HepG2 (cell line): ENCODE measurements at regions not wholly inside any gene's neighbourhood (a gene's known extent, or its start where the extent isn't known, plus 50 kb on each side); places are given as distances from the start of the nearest gene placed in this dataset.

ENCODE experiments used
- ATAC-seq: fragments of 200-7000 bp; cut with Tn5 transposase; 3 replicates; pipeline ENCODE4 v1.9.1; 2020; ENCODE audit warnings: mild to moderate bottlenecking, moderate library complexity
- BruUV-seq: library from RNA; stranded (reverse); fragments of 400-500 nt; replicated peaks from 2 replicates; lab custom pipeline; 2021; lab: Mats Ljungman, UMichigan
- CTCF ChIA-PET: fragments of 300-600 bp; formaldehyde crosslinking; extraction: SDS; loops from one replicate; lab custom pipeline; 2021; ENCODE audit warnings: low total read pairs, inconsistent platforms, low intra/inter-chr PET ratio; lab: Yijun Ruan, JAX
- POLR2A ChIA-PET: fragments of 350-600 bp; sonication (Branson Sonifier 250); formaldehyde crosslinking; loops from one replicate; lab custom pipeline; 2020; ENCODE audit warnings: antibody characterized with exemption, inconsistent platforms; lab: Yijun Ruan, JAX
- DNase-seq: peaks from one replicate; pipeline ENCODE4 v3.0.0-alpha.2; 2015; ENCODE audit warnings: low spot score
- FAIRE-seq: peaks from 3 replicates; lab custom pipeline; 2011; peaks lifted over from hg19 to GRCh38; lab: Jason Lieb, UNC
- H2AFZ ChIP-seq: one replicate; pipeline ENCODE4 v1.6.1; 2011; ENCODE audit warnings: low read length, inconsistent platforms
- H3K27ac ChIP-seq: fragments of 300-600 bp; 3 replicates; pipeline ENCODE4 v1.8.0; 2011; ENCODE audit warnings: mixed run types, mild to moderate bottlenecking, mixed read lengths, low read length, inconsistent platforms; ENCODE audit not compliant: insufficient read depth; ENCODE audit errors: extremely low read length
- H3K27me3 ChIP-seq, 2 experiments: fragments of 200-600 bp in 1 of 2; 2 replicates in 1 of 2; 3 replicates in 1 of 2; pipeline versions ENCODE4 v1.6.0 to v1.8.0; 2011; ENCODE audit warnings: low read length in 2 of 2, mild to moderate bottlenecking in 2 of 2, moderate library complexity in 2 of 2, inconsistent platforms in 1 of 2; ENCODE audit not compliant: insufficient read depth in 2 of 2, control insufficient read depth in 1 of 2
- H3K36me3 ChIP-seq, 2 experiments: fragments of 200-600 bp in 1 of 2; replicated peaks in 1 of 2; 2 replicates in 1 of 2; 3 replicates in 1 of 2; pipeline versions ENCODE4 v1.5.1 to v1.8.0; 2011; ENCODE audit warnings: low read length in 2 of 2, inconsistent platforms in 1 of 2; ENCODE audit not compliant: insufficient read depth in 2 of 2, control insufficient read depth in 1 of 2
- H3K4me1 ChIP-seq: 2 replicates; pipeline ENCODE4 v1.5.1; 2012; ENCODE audit warnings: low read length, inconsistent platforms; ENCODE audit not compliant: insufficient read depth
- H3K4me2 ChIP-seq: 2 replicates; pipeline ENCODE4 v1.6.0; 2011; ENCODE audit warnings: low read depth, low read length, inconsistent platforms
- H3K4me3 ChIP-seq, 3 experiments: fragments of 200-600 bp in 1 of 3; sonication (generic), shearing (Covaris generic) in 1 of 3; replicated peaks in 1 of 3; 2 replicates each; pipeline ENCODE4 v1.5.1; 2011 to 2016; ENCODE audit warnings: low read length in 3 of 3, inconsistent platforms in 2 of 3, low read depth in 2 of 3, mild to moderate bottlenecking in 2 of 3, control low read depth in 1 of 3, mixed read lengths in 1 of 3; ENCODE audit not compliant: insufficient read depth in 1 of 3
- H3K79me2 ChIP-seq: one replicate; pipeline ENCODE4 v1.6.1; 2011; ENCODE audit warnings: low read length, inconsistent platforms; ENCODE audit not compliant: insufficient read depth
- H3K9ac ChIP-seq: 2 replicates; pipeline ENCODE4 v1.6.0; 2011; ENCODE audit warnings: mild to moderate bottlenecking, low read depth, low read length, inconsistent platforms; ENCODE audit not compliant: insufficient read depth
- H3K9me3 ChIP-seq: 2 replicates; pipeline ENCODE4 v1.5.1; 2012; ENCODE audit warnings: mild to moderate bottlenecking, low read length
- H4K20me1 ChIP-seq: 2 replicates; pipeline ENCODE4 v1.6.0; 2011; ENCODE audit warnings: inconsistent platforms, mild to moderate bottlenecking, low read length, moderate library complexity; ENCODE audit not compliant: insufficient read depth
- KAT8 ChIP-seq: IDR thresholded peaks from 2 replicates; pipeline ENCODE4 v1.6.1; 2016; ENCODE audit warnings: missing genetic modification reagents, missing compliant biosample characterization
- MYNN ChIP-seq: sonication (generic); formaldehyde crosslinking; IDR thresholded peaks from 2 replicates; pipeline ENCODE4 v1.4.0; 2020; ENCODE audit warnings: mild to moderate bottlenecking, low read depth, missing genetic modification reagents
- PBX3 ChIP-seq: sonication (generic); formaldehyde crosslinking; IDR thresholded peaks from 2 replicates; pipeline ENCODE4 v1.8.1; 2023; ENCODE audit warnings: missing genetic modification reagents, inconsistent platforms, borderline replicate concordance
- POLR2G ChIP-seq: fragments of 200-400 bp; formaldehyde crosslinking; IDR thresholded peaks from 2 replicates; pipeline ENCODE4 v1.6.1; 2018; ENCODE audit warnings: mild to moderate bottlenecking, low read depth, low read length, moderate library complexity
- TOE1 ChIP-seq: sonication (generic); formaldehyde crosslinking; IDR thresholded peaks from 2 replicates; pipeline ENCODE4 v1.4.0; 2020; ENCODE audit warnings: mild to moderate bottlenecking, missing genetic modification reagents
- ZNF20 ChIP-seq: sonication (generic); formaldehyde crosslinking; IDR thresholded peaks from 2 replicates; pipeline ENCODE4 v1.4.0; 2020; ENCODE audit warnings: mild to moderate bottlenecking, moderate library complexity, missing genetic modification reagents
- ZNF580 ChIP-seq: IDR thresholded peaks from 2 replicates; pipeline ENCODE4 v1.6.1; 2016; ENCODE audit warnings: low read depth, borderline replicate concordance
- ZNF850 ChIP-seq: sonication (generic); formaldehyde crosslinking; conservative IDR thresholded peaks from 2 replicates; pipeline ENCODE4 v1.9.0; 2021; ENCODE audit warnings: mild to moderate bottlenecking, missing genetic modification reagents
- ZSCAN22 ChIP-seq: sonication (generic); formaldehyde crosslinking; IDR thresholded peaks from 2 replicates; pipeline ENCODE4 v1.4.0; 2020; ENCODE audit warnings: mild to moderate bottlenecking, missing genetic modification reagents
- ZUFSP ChIP-seq: sonication (generic); formaldehyde crosslinking; IDR thresholded peaks from 2 replicates; pipeline ENCODE4 v1.9.0; 2021; ENCODE audit warnings: missing genetic modification reagents, mild to moderate bottlenecking, borderline replicate concordance
- WGBS: methylation state at CpG from one replicate; pipeline ENCODE4 v1.1.6; 2017; ENCODE audit warnings: low lambda C conversion rate; 5-methylcytosine and 5-hydroxymethylcytosine counted together
- in situ Hi-C: cut with HindIII; loops from 2 replicates; pipeline ENCODE4 v1.10.0; 2017; ENCODE audit warnings: low pct_unique_long_range_greater_than_20kb; ENCODE audit not compliant: extremely low pct_ligation_motif_present
- intact Hi-C: fragments of 100-400 bp; cut with micrococcal nuclease; formaldehyde crosslinking; loops from one replicate; pipeline ENCODE4 v1.10.0; 2022; ENCODE audit not compliant: unreplicated experiment
- TF ChIP-seq, protein P1 (sequence below): sonication (generic); formaldehyde crosslinking; IDR thresholded peaks from 2 replicates; pipeline ENCODE4 v1.4.0; 2020; ENCODE audit warnings: mild to moderate bottlenecking, low read depth, missing genetic modification reagents
- TF ChIP-seq, protein P2 (sequence below): sonication (generic); formaldehyde crosslinking; IDR thresholded peaks from 2 replicates; pipeline ENCODE4 v1.4.0; 2020; ENCODE audit warnings: missing genetic modification reagents, low read depth, mild to moderate bottlenecking, borderline replicate concordance

DNA sequence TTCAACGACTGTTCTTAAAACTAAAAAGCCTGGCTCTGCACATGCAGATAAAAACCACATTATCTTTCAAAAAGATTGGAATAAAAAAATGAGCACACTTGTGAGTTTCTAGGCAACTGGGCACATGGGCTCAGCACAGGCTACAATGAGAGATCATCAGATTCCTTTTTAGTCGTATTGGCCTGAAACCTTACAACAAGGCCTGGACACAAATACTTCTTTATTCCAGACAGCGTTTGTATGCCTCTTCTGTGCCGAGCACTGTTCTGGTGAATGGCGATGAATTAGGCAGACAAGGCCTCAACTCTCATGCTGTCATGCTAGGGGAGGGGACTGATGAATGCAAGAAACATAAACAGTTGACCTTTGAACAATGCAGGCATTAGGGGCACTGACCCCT lies 463.0 kb downstream of the AACS start:
- Histone ChIP-seq H3K4me3 (no peak overlapping the region), H3K4me1 (no peaks in the 10 kb centered on the region), H3K4me2 (no peak overlapping the region), H3K27ac (no peak overlapping the region), H3K36me3 (no peaks in the 10 kb centered on the region), H3K9ac (no peak overlapping the region), H2AFZ (no peak overlapping the region), H4K20me1 (no peaks in the 10 kb centered on the region), H3K9me3 (no peaks in the 10 kb centered on the region), H3K27me3 (0 out of 5 replicates have a peak, but pooled peaks cover 0 to 5% of the 10 kb centered on the region in 2 experiments), H3K79me2 (no peaks in the 10 kb centered on the region)
- no peak for ATAC-seq
- intact Hi-C loops (no loop called here), in situ Hi-C loops (loop anchor here (25.0 kb wide), 2 partner anchors 1209 to 1859 kb away; no protein-coding TSS in a partner anchor)
- no TSS peak for BruUV-seq
- FAIRE-seq, result no peak
- ChIA-PET POLR2A (no interaction called here), CTCF (no interaction called here)
- 9% methylated on average over 5 of the region's 5 CpGs for WGBS
- TF ChIP-seq ZNF850 (CRISPR knock-in tag), result no peak
- no peak for TF ChIP-seq TOE1
- TF ChIP-seq ZNF580 (CRISPR knock-in tag), result no peak
- no peak for TF ChIP-seq ZUFSP
- no peak for TF ChIP-seq ZNF20 (CRISPR knock-in tag)
- no peak for TF ChIP-seq MYNN
- no peak for TF ChIP-seq POLR2G
- TF ChIP-seq, protein P1, sequence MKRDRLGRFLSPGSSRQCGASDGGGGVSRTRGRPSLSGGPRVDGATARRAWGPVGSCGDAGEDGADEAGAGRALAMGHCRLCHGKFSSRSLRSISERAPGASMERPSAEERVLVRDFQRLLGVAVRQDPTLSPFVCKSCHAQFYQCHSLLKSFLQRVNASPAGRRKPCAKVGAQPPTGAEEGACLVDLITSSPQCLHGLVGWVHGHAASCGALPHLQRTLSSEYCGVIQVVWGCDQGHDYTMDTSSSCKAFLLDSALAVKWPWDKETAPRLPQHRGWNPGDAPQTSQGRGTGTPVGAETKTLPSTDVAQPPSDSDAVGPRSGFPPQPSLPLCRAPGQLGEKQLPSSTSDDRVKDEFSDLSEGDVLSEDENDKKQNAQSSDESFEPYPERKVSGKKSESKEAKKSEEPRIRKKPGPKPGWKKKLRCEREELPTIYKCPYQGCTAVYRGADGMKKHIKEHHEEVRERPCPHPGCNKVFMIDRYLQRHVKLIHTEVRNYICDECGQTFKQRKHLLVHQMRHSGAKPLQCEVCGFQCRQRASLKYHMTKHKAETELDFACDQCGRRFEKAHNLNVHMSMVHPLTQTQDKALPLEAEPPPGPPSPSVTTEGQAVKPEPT (CRISPR knock-in tag), result no peak
- TF ChIP-seq PBX3 (CRISPR knock-in tag), result no peak
- no peak for TF ChIP-seq ZSCAN22 (CRISPR knock-in tag)
- TF ChIP-seq, protein P2, sequence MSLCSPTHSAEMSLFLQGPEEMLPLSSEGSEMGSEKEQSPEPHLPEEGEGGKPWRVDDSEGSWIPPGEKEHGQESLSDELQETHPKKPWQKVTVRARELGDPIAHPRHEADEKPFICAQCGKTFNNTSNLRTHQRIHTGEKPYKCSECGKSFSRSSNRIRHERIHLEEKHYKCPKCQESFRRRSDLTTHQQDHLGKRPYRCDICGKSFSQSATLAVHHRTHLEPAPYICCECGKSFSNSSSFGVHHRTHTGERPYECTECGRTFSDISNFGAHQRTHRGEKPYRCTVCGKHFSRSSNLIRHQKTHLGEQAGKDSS, result no peak
- TF ChIP-seq KAT8 (CRISPR knock-in tag), result no peak
- no peak for DNase-seq
